Bone marrow (tissue), 2 donors: ENCODE measurements at regions not wholly inside any gene's neighbourhood (a gene's known extent, or its start where the extent isn't known, plus 50 kb on each side); places are given as distances from the start of the nearest gene placed in this dataset.

Experiments used
- DNase-seq, 2 donors: peaks; one replicate each; lab custom pipeline; 2025; lab: John Stamatoyannopoulos, UW

DNA sequence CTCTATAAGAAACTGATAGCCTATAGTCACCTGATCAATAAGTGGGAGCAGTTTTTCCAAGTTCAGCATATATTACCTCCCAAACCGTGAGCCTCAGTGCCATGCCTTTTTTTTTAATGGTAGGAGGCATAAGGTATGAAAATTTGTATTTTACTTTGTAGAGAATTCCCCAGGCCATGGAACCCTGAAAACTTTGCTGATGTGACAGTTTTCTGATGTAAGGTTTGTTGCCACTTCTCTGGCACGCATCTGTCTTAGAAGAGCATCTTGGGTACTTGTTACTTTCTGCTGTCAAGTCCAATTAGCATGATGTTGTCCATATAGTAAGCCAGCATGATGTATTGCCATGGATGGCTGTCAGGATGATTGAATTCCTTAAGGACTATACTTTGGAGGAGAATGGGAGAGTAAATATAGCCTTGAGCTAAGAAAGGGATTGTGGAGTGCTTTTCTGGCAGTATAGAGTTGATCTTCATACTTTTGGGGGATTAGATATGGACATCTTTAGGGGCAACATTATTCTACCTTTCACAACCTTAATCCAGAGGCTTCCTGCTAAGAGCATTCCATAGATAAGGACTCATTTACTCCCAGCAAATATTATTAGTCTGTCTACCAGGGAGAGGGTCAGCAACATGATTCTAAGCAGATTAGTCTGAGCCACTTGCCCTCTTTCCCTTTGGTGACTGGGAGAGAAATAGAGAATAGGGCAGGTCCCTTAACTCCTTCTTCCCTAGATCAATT is 389.6 kb downstream of the YTHDC2 start:
- DNase-seq = no peak

DNA sequence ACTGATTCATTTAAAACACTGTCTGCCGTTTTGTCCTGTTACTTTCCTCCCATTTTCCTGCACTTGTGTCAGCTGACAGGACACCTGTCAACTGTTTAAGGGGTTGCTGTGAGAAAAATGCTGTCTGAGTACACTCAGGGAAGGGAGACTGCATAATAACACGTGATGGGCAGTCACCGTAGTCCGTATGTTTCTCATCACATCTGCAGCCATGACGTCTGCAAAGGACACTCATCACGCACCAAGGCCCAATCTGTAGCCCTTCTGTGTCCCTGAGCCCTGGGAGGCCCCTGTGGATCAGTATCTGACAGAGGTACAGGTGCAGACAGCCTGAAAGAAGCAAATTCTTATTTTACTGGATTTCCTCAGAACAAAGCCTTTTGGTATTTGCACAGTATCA is 396.3 kb downstream of the YTHDC2 start:
- no peak for DNase-seq

DNA sequence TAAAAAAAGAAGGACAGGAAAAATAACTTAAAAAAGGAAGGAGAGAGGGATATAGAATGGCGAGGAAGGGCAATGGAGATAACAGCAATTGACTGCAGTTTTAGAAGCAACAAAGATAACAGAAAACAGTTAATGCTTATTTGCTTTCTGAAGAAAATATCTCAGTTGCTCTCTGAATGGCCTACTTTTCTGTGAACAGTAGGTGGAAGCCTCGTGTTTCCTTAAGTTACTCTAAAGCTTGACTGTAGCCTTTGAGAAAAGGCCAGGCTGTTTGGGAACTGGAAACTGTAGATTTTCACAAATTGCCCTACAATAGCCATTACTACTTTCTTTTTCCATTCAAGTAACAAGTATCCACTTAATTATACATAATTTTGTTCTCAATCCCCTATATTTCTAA is 404.5 kb downstream of the YTHDC2 start:
- DNase-seq = no peak

DNA sequence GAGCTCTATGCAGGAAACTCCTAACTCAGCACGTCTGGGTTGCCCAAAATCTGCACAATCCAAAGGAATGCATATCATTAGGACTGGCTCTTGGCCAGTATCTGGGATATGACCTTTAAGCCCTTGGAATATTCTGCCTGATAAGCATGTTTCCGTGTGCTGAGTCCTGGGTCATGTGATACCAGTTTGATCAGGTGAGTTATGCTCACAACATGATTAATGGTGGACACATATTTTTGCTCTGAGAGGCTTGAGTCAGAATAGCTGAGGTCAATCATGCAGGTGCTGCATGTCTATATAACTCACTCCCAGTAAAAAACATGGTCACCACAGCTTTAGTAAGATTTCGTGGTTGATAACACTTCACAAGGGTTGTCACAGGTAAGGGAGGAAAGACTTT is 408.8 kb downstream of the YTHDC2 start:
- no peak for DNase-seq

DNA sequence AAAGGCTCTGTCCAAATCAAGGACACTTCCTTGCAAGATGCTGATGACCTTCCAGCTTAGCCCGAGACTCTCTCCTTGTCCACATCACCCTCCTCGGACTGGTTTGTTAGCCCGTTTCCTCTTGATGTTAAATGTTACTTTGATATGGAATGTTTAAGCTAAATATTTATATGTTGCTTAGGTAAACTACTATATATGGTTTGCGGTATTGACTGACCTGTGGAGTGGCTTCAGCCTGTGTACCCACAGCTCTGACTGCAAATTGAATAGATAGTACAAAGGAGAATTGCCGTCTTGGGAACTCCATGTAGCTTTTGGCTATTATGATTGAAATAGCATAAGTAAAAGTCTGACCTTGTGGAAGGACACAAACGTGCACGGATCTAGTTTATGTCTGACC is 422.0 kb downstream of the YTHDC2 start:
- DNase-seq = no peak

DNA sequence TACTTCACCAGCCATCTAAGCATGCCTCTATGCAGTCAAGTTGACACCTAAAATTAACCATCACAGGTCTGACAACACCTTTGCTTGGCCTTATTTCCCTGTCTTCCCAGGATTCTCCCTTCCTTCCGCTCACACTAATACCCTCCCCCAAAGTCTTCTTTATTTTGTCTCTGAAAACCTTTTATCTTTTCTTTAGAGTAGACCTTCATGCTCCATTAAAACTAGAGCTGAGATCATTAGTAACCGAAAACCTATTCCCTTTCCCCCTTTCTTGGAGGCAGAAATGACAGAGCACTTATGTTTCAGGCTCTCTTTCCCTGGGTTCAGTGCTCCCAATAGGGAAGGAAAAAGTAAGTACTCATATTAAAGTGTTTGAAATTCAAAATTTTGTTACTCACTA is 423.8 kb downstream of the YTHDC2 start:
- DNase-seq = no peak

DNA sequence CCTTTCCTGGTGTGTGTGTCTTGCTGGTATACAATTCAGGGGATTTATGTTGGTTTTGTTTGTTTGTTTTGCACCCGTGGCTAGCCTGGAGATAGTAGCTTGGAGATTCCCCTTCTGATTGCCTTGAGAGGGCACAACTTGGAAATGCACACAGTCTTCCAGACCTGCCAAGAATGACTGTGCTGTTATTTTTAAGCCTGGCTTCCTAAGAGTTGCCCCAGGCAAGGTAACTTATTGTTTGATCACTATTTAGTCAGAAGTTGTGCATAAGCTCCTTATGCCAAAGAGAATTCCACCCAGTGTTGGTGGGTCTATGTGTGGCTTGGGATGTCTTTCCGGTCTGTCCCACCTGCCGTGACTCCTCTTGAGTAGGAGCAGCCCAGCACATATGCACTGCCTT is 421.9 kb upstream of the KCNN2 start:
- DNase-seq = no peak

DNA sequence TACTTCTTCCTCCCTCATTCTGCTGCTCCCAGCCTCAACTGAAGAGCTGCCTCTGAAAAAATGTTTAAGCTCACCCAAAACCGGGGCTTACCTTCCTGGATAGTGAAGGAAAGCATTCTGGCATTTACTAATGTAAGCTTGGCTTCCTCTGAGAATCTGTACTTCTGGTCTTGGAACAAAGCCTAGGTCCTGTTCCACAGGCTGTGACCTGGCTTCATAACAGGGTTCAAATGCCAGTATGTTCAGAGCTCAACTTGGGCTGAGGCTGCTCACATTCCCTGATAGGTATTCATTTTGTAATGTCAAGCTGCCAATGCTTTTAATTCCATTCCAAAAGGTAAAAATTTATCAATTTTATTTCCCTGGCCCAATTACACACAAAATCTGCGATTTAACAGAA is 411.7 kb upstream of the KCNN2 start:
- DNase-seq = no peak

DNA sequence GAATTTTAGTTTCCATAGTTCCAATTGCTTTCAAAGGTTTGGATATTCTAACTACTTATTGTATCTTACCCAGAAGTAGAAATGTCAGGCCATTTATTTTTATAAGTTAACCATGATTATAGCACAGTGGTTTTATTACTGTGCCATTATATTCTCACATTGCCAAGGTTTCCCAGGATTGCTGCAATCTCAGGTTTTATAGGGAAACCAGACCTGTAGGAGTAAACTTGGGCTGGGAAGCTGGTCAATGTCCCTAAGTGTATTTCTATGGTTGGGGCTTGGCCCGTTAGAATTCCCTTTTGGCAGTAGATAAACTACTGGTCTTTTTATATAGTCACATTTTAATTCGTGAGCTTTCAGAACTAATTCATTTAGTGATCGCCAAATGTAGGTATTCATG is 396.6 kb upstream of the KCNN2 start:
- no peak for DNase-seq

DNA sequence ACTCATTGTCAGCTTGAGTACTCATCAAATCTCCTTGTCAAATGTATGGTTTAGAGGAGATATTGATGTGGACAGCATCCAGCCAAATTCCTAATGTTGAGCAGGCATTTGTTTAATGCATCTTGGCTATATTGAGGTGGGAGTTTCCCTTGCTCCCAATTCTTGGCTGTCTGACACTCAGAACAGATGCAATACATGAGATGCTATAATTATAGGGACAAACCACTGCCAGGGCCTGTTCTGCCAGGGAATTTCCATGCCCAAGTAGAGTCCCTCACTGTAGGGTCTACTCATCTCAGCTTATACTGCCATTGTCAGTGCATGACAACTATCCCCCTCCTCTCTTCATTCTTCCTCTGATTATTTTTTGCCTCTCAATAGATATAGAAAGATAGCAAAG is 392.0 kb upstream of the KCNN2 start:
- no peak for DNase-seq

DNA sequence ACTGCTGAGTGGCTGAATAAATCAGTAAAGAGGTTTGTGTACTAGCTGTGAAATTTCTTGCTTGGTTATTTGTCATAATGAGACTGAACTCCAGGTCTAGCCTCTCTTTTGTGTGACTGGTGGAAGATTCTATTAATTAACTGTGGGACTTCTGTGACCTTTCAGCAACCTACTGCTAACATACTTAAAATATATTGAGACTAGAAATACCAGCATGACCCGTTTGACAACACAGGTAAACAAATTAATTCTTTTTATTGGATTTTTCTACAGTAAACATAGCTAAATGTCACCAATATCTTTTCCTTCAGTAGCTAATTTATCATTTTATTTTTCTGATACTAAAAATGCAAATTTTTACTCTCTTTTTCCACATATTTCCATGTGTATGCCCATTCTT is 390.4 kb upstream of the KCNN2 start:
- DNase-seq = no peak

DNA sequence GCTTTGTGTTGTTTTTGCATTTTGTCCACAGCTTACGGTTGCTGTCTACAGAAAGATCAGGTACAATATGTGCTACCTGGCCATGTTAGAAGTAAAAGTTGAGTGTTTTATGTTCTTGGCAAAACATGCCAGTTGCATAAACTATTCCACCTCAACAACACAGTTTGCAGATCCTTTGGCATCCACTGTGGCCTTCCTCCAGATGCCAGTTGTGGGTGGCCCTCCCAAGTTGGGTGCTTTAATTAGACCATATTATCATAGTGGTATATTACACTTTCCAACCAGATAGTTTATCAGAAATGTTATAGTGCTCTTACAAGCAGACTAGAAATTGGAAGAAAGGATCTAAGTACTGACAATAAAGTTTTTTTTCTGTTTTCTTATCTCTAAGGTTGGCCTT is 386.9 kb upstream of the KCNN2 start:
- no peak for DNase-seq

DNA sequence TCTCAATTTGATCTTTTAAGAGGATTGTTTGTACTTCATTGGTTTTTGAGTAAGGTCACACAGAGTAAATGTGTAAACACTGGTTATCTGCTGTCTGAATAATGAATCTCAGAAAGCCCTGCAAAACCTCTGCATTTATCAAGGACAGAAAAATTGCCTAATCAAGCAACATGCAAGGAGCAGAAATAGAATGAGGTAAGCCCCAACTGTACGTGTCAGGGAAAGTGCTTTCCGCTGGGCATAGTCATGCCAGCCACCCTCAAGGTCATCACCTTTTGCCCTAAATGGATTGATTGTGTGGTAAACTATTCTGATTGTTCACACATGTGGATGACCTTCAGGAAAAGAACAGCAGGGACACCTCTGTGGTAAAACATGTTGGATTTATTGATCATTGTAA is 376.9 kb upstream of the KCNN2 start:
- DNase-seq = no peak

DNA sequence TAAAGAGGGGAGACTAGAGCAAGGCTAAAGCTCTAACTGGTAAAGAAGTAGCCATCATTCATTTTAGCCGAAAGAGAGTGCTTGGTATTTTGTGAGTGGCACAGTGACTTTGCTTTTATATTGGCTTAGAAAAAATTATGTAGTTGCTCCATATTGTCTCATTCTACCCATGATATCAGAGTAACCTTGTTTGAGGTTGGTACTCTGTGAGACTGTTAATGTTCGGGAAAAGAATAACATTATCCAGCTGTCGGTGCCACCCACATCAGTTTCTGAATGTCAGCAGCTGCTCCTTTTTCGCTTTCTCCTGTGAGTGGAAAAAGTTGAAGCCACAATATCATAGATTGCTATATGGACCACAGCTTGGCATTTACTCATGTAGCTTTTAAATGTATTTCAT is 376.4 kb upstream of the KCNN2 start:
- no peak for DNase-seq

DNA sequence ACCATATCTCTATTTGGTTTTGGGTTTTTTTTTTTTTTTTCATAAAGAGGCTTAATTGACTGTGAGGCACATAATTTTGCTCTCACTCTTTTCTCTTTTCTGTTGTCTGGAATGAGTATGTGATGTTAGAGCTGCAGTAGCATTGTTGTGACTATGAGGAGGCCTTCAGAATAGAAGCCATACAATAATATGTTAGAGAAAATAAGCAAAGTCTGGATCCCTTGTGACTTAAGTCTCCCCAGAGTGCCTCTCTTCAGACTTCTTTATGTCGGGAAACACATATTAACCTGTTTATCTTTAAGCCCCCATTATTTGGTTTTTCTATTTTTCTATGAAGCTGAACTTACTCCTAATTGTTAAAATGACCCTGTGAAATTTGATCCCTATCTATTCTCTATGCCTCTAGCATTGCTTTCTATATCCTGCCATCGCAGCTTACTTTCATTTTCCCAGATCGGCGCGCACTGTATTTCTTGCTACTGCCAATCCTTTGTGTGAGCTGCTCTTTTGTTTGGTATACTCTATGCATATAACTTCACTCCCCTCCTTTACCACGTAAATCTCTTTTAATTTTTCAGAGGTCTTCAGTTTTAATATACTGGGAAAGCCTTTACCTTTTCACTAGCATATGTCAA is 372.5 kb upstream of the KCNN2 start:
- no peak for DNase-seq

DNA sequence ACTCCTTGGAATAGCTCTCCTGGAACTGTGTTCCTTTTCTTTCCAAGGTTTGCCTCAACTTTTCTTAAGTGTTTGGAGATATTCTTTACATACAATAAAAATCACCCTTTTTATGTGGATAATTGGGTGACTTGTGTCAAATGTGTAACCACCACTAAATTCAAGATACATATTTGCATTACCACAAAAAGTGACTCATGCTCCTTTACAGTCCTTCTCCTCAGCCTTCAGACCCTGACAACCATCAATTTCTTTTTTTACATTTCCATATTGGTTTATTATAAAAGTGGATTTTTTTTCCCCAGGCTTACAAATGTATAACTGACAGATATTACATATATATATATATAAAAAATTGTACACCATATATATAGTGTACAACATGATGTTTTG is 372.0 kb upstream of the KCNN2 start:
- DNase-seq = no peak

DNA sequence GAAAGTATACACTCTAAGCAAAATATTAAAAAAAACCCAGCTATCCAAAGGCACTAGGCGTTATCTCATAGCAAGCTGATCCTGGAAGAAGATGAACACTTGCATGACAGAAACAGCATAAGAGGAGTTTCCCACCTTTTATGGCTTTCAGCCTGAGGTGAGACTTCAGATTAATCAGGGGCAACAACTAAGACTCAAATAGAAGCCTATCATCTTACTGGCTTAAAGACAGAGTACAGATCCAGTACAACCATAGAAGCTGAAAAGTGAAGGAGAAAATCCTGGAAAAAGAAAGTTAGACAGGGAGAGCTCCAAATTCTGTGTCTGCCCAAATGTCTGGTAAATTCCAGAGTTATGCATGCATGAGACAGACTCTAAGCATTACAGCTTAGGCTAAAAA is 360.8 kb upstream of the KCNN2 start:
- DNase-seq = no peak

DNA sequence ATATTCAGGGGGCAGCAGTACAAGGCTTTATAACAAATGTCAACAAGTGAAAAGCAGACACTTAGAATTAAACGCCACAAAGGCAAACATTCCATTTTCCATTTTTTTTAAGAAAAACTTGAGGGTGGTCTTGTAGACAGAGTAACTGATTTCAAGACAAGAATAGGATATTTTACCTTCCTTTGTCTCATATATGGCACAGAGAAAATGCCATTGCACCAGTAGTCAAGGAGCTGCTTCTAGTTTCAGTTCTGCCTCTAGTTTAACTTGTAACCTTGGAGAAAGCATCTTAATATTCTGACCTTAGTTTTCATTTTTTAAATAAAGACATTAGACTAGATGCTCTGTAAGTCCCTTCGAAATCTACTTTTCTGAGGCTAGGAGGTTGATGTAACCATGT is 355.3 kb upstream of the KCNN2 start:
- DNase-seq = no peak

DNA sequence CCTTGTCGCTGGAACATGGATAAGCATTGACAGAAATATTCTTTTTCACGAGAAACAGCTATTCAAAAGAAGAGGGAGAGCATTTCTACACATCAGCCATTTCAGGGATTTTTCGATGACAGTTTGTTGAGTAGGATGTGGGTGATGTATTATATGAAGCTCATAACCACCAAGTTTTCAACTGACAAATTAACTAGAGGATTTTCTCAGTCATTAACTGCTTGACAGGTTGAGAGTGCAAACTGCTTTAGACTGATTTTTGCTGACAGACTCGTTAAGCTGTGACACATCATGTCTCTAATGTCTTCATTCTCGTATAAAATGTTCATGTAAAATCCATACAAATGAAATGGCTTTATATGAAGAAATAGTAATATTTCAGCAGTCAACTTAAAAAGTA is 354.2 kb upstream of the KCNN2 start:
- DNase-seq = no peak

DNA sequence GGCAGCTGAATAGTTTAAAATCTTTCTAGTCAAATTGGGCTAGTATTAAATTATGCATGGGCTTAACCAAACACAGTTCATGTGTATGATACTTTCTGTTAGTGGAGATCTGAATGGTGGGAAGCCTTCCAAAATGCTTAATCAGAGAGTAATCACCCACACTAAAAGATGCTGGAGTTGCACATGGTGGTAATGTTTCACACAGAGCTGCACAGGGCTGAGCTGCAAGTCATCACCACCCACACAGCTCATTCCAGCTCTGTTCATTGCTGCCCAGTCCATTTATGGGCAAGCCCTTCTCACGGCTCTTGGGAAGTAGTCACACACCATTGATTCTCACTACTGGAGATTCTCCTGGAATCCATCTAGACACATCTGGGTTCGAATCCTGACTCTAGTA is 351.5 kb upstream of the KCNN2 start:
- no peak for DNase-seq

DNA sequence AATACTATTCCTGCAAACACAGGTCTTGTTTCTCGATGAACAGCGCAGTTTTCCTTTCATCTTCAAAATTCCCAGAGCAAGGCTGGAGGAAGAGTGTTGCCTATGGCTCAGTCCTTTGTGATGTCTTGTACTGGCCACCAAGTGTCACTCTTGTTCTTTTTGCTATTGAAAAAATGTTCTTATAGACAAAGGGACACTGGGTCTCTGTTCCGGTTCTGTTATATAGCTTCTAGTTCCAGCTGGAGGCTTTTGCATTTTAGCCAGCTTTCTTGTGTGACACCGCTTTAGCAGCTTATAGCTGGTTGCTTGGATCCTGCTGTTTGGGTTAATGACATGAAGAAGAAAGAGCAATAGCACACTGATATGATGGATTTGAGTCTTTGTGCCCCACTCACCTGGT is 343.7 kb upstream of the KCNN2 start:
- no peak for DNase-seq

DNA sequence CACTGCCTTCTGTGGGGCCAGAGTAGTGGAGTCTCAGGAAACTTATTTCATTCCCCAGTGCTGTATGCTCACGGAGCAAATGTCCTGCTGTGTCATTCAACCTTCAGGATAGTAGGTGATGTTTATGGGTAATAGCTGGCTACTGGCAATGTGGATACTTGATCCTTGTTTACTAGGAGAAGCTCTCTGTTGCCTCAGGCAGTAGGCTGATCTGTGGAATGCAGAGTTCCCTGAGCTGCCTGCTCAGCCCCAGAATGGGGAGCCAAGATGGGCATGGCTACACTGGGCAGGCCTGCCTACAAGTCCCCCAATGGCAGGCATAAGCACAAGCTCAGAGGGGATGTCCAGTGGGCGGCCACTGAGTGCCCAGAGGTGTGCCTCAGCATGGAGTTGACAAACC is 323.1 kb upstream of the KCNN2 start:
- DNase-seq = no peak

DNA sequence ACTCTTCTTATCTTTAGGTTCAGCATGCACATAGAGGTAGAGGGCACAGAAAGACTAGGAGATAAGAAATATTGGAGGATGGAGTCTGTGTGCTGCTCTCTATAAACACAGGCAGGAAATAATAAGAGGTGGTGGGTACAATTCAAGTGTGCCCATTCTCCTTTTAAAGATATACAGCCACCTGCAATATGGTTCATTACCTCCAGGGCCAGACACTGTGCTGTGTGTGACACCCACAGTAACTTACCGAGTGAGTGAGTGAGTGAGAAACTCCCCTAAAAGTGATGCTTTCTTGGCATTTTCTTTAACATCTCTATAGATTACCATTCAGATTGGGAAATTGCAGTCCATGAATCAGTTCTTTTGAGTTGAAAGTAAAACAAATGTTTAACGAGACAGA is 311.8 kb upstream of the KCNN2 start:
- no peak for DNase-seq

DNA sequence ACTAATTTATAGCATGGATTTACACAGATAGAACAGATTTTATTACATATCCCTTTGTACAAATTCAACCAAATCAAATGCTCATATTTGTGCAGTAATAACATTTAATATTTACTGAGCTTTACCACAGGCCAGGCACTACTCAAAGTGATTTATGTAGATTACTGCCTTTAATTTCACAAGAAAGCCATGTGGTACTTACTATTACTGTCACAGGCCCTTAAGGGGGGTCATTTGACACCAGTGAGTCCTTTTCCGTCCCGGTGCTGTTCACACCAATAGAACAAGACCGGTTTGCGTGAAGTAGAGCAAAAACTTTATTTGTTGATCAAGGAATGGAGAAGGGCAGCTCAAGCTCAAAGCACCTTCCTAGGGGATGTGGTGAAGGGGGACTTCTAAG is 308.5 kb upstream of the KCNN2 start:
- no peak for DNase-seq
